Right renal pelvis (tissue), 4 donors: ENCODE measurements at regions not wholly inside any gene's neighbourhood (a gene's known extent, or its start where the extent isn't known, plus 50 kb on each side); places are given as distances from the start of the nearest gene placed in this dataset.

Experiments
- DNase-seq, 4 donors: peaks; one replicate each; pipeline ENCODE4 v3.0.0-alpha.2; 2013; ENCODE audit warnings: low read depth in 4 of 4, low spot score in 3 of 4, missing footprints in 1 of 4

DNA sequence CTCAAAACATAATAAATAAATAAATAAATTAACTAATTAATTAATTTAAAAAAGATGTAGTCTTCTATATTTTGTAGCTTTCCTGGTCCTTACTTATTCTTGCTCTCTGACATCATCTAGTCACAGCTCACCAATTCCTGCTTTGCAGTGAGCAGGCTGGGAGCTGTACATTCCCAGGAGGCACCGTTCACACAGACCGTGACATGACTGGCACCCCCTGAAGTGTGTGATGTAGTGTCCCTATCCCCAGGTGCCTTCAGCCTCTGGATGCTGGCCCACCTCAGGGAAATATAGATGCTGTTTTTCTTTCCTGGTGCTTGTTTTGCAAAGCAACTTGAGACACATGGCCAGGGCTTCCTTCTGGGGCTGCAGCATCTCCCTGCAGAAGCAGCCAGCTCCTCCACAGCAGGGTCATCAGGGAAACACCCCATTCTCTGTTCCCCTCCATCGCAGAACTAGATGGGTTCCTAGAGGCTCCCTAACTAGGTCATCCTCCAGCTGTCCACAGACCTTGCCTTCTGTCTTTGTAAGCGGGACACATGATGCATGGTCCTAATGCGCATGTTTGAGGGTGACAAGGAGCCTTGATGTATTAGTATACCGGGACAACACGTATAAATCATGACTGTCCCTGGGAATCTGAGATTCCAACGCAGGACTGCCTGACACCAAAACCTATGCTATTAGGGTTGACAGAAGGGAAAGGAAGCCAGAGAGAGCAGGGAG is 76.4 kb downstream of the RHOB start:
- no peak for DNase-seq

- DNase-seq = no peak
Observed at GRCh38 chr2:20523799-20524187, 76.9 kb downstream of the RHOB start.

DNA sequence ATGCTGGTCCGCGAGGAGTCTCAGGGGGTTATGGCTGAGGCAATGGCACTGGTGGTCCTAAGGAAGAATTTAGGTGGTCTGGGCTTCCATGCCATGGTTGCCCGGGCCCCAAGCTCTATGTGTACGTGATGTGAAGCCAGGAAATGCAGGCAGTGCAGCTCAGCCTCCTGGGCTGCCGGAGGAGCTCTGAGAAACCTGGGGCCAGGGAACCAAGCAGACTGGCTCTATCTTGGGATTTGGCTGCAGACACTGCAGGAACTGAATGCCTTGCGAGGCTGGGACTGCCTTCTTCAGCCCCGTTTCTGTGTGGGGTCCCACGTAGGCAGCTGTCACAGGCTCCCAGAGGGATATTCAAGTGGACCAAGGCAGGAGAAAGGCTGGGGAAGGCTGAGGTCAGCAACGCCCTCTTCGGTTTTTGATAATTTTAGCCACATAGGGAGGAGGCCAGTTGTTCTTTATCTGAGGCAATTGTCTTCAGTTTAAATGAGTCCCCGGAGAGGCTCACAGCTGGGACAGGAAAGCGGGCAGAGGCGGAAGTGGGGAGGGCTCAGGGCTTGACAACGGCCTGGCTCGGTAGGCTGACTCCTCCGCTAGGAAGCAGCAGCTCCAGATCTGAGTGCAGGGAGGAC is 77.7 kb downstream of the RHOB start:
- no peak for DNase-seq

DNA sequence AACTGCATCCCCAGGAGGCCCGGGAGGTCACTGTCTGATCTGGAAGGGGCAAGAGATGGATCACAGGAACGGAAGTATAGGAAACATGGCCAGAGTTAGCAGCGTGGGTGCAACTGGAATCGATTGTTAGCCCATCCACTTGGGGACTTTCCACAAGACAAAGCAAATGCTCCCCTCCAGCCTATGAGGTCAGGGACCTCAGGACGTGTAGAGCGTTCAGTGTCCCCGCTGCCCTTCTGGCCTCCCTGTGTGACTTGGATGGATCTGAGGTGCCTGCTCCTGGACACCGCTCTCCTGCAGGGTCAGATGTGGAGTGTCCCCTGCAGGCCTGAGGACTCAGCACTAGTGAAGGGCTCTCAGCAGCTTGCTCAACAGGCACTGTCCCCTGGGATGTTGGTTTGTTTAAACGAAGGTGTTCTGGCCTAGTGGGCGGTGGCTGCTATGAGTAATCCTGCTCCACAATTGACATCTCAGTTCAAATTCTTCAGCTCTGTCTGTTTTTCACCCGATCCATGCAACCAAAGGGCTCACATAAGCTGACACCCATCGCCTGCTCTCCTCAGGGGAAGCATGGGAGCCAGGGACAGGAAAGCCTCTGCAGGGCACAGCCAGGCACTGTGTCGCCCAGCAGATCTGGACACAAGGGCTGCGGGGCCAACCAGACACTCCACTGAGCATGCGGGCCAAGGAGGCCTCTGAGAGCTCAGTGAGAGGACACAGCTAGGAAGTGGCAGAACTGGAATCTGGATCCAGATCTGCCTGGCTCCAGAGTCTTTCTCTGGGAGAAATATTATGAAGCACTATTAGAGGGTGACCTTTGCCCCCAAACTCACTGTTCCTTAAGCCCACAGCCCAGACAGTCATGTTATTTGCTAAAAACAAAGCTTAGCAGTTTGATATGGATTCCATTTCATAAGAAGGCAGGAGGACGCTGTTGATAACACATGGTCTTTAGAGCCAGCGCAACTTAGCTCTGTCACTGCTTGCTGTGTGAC is 78.5 kb downstream of the RHOB start:
- no peak for DNase-seq

DNA sequence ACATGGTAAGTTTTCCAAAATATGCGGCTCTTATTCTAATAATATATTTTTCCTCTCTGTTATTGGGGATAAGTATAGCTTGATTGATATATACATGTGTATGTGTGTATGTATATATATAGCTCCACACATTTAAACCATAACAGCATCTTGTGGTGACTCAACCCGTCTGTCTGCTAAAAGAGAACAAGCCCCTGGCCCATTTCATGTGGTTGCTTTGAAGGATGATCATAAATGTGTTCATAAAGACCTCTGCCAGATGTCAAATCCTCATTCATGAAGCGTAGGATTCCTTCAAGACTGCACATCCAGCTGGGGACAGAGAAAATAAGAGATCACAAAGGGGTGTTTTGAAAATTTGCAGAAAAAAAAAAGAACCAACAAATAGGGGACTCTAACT is 79.3 kb downstream of the RHOB start:
- no peak for DNase-seq

DNA sequence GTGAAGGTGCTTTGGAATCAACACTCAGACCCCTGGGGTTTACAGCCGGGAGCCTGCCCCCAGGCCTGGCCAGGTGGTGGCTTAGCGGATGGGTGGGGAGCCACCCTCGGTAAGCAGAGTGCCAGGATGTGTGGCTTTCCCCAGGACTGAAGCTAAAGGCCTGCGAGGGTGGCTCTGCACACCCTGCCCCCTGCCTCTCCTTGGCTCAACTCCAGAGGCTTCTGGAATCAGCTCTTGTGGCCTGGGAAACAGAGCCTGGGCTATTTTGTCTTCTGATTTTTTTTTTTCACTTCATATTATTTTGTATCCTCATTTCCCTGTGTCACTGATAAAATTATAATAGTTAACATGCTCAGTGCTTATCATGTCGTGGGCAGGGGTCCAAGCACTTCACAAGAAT is 79.8 kb downstream of the RHOB start:
- no peak for DNase-seq

DNA sequence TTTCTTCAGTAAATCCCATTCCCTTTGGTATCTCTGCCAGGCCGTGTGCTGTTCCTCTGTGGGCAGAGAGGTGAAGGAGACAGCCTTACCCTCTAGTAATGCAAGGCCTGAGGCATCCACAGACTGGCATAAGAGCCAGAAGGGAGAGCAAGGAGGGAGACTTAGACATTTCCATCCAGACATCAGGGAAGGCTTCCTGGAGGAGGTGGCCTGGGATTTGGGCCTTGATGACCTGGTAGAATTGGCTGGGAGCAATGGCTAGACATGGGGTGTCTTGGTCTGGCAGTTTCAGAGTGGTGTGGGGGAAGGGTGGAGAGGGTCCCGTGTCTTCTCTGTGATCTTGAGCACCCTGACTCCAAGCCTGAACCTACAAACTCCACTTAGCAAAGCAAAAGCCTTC is 81.8 kb downstream of the RHOB start:
- DNase-seq = no peak

- DNase-seq = no peak
Observed at GRCh38 chr2:20530520-20530919, 83.6 kb downstream of the RHOB start.

DNA sequence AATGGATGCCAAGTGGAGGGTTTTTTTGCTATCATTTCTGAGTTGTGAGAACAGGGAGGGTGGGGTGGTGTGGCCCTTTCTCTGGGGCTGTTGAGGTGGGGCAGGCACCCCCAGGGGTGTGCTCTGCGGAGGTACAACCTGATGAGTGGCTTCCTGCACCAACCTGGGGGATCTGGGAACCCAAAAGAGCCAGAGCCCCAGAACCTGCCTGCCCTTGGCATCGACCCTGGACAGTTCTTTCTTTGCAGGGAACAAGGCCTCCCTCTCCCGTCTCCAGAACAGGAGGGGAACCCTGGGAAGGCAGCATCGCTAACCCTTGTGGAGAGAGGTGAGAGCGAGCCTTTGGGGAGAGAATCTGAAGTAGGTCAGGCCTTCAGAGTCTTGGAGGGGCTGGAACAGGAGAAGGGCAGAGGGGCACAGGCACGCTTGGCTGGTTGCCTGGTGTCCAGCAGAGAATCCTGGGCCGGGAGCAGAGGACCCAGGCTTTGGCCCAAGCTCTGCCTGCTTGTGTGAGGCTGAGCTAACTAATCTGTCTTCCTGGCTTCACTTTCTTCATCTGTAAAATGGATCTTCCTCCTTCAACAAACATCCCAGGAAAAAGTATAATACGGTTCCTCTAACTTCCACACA is 84.9 kb downstream of the RHOB start:
- DNase-seq = no peak

DNA sequence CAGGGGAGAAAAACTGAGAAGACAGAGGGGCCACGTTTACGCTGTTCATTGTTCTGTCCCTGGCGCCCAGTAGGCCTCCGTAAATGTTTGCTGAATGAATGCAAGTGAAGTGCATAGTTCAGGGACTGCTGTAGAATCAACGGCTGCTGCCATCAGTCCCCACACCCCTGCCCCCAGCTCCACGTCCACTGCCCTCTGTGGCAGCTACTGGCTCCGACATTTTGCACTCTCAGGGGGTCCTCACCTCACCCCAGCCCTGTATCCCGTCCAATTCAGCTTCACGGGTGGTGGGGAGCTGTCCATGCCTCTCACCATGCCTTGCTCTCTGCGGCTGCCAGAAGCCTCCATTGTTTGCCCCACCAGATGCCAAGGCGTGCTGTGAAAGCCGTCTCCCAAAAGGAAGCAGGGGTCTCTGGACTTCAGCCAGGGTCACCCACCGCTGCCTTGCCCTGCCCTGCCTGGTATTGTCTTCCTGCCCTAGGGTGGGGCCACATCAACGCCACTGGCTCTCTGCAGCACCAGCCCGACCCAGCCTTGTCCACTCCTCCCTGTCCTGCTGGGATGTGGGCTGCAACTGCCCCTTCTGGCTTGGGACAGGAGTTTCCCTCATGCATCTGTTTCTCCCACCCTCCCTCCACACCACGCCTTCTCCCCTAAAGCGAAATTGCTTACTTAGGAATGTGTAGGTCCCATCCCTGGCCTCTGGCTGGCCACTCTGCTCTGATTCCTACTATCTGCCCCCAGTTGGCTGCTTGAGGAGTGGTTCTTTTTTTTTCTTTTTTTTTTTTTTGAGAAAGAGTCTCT is 86.0 kb downstream of the RHOB start:
- DNase-seq = no peak

GRCh38 chr2:20533993-20534622 is 87.2 kb downstream of the RHOB start:
- no peak for DNase-seq

DNA sequence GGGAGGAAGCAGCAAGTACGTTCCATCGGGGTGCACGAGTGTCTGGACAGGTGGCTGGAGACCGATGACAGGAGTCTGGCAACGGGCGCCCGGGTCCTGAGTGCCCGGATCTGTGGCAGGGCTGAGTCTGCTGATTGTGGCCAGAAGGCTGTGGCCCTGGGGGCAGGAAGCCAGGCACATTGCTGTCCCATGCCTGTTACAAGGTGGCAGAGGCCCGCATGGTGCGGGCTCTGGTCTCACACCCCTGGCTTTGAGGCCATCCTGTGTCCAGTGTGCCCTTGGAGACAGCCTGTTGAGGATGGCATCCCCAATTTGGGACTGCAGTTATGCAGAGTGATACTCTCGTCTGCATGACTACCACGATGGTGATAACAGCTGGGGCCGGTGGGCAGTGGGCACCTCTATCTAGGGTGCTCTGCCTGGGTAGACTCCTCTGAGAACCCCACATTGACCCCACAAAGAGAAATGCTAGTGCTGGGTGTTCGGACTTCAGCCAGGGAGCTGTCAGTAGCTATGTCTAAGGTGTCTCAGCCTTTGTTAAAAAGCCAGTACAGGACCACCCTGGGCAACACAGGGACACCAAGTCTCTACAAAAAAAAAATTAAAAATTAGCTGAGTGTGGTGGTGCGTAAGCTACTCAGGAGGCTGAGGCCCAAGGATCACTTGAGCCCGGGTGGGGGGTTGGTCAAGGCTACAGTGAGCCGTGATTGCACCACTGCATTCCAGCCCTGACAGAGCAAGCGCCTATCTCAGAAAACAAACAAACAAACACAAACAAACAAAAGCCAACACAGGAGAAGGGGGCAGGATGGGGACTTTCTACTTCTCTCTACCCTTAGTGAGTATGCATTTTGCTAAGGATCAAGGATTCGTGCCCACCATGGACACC is 88.3 kb downstream of the RHOB start:
- DNase-seq = no peak

DNA sequence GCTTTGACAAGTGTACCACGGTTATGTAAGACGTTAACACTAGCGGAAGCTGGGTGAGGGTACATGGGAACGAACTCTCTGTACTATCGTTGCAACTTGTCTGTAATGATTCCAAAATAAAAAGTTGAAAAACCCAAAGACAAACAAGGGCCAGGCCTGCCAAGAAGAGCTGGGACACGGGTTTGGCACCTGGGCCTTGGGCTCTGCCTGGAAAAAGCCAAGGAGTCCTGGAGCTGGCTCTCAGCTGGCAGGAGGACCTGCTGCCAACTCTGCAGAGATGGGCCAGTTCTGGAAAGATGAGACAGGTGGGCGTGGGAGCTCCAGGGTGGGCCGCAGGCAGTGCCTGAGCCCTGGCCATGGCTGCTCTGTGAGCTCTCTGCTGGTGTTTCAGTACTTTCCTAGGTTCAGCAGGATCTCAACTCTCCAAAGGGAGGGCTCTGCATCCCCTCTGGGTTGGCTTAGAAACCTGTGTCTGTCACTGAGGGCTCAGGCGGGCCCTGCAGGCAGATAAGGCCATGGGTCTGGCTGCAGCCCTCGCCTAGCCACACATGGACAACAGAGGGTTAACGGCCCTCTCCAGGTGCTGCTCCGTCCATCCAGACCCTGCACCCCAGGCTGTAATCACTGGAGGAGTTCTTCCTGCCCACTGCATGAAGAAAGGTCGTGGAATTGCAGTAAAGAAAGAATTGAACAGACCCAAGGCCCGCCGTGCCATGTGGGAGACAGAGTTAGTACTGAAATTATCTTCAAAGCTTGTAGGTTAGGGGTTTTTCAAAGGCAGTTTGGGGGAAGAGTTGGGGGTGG is 89.9 kb downstream of the RHOB start:
- DNase-seq = no peak

- no peak for DNase-seq
Observed at GRCh38 chr2:20537423-20538307, 90.8 kb downstream of the RHOB start.

GRCh38 chr2:20538308-20539132 is 91.6 kb downstream of the RHOB start:
- no peak for DNase-seq

GRCh38 chr2:20539133-20539719 is 92.4 kb downstream of the RHOB start:
- DNase-seq = no peak
